ENCODE measurements at regions not wholly inside any gene's neighbourhood (a gene's known extent, or its start where the extent isn't known, plus 50 kb on each side); places are given as distances from the start of the nearest gene placed in this dataset.

DNA sequence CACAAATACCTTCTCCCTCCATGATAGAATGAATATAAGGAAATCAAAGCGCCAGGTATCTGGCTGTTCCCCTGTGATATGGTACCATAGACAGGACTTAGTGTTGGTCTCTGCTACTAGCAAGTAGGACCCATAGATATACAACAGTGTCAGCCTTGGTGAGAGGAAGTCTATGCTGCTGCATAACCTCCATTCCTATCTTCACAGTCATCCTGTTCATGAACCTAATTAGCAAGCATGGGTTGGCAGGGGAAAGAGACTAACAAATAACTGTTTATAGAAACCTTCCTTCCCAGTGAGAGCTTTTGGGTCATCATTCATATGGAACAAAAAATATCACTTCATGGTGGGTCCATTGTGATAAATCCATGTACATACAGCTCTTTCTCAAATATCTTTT lies 188.9 kb upstream of the FAM98A start:
- no peak for TF ChIP-seq TAF1 (IDR thresholded peaks at IDR 0.05; ENCODE audit: borderline replicate concordance, low read depth, low read length)
- TF ChIP-seq POLR2AphosphoS5 (IDR thresholded peaks at IDR 0.05; ENCODE audit: low read depth, low read length): no peak
- no peak for TF ChIP-seq POLR2A (IDR thresholded peaks at IDR 0.05; ENCODE audit: low read depth, low read length)
